ENCODE measurements at regions not wholly inside any gene's neighbourhood (a gene's known extent, or its start where the extent isn't known, plus 50 kb on each side); places are given as distances from the start of the nearest gene placed in this dataset.

DNA sequence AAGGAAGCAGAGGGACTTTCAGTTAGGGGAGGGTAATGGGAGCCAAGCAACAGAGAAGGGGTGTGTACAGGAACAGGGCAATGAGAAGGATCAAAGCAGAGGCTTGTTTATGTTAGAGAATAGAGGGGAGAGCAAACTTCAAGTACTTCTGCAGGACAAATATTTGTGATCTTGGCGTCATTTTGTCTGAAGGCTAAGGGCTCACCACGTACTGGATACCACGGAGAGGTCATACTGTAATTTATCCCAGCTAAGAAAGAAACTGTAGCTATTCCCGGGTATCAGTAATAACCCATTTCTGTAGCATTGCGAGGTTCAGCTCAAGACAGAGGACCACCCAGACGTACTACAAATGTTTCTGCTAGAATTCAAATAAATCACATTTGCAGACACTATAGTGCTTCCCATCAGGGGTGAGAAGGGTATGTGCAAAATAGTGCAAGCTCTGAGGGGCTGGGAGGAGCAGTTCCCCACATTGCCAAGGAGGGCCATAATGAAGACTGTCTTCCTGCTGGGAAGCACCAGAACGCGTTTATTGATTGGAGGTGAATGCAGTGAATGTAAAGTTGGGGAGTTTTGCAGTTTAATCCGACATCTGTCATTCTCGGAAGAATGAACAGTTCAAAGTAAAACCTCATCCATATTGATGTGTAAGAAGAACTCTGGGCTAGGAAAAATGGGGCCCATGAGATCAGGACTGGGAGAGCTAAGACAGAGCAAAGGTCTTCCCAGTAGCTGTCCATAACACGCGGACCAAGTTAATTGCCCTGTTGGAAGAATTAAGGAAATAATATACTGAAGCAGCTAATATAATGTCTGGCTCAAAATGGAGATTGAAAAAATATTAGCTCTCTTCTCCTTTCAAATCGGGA, 136.9 kb downstream of the RWDD3 start:
- DNase-seq (ENCODE audit: low spot score): no peak

DNA sequence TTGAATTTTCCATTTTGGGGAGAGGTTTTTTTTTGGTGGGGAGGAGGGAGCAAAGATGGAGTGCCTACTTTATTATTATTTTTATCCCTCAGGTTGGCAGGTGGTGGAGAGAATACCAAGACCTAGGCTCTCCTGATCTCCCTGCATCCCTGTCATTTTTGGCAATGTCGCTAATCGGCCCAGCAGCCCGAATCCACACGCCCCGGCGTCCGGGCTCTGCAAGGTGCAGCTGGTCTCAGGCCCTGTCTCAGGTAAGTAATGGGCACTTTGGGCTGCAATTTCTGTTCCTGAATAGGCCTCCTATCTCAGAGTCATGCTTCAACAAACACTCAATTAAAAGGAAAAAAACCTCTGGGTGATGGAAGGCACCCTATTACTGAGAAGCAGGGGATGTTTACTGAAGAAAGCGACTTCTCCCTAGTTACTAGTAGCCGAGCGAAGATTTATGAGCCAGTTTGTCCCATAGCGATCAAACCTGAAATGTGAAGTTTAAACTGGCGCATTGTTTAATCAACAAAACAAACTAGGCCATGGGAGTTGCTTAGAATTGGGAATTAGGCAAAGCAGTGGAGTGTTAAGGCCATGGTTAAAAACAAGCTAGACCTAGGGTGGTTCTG, 137.8 kb downstream of the RWDD3 start:
- no peak for DNase-seq (ENCODE audit: low spot score)

DNA sequence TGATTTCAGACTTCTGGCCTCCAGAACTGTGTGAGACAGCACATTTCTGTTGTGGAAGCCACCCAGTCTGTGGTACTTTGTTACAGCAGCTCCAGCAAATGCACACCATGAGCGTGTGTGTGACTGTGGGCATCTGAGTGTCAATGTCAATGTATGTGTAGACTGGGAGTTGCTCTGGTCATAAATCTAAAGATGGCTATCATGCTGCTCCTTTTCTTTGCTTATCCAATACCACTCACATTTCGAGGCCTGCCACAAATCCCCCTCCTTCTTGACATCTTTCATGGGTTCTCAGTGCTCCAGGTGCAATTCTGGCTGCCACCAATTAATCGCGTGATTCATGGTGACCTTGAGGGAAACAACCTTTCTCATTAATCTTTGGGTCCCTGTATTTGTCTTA, 141.2 kb downstream of the RWDD3 start:
- no peak for DNase-seq (ENCODE audit: low spot score)

DNA sequence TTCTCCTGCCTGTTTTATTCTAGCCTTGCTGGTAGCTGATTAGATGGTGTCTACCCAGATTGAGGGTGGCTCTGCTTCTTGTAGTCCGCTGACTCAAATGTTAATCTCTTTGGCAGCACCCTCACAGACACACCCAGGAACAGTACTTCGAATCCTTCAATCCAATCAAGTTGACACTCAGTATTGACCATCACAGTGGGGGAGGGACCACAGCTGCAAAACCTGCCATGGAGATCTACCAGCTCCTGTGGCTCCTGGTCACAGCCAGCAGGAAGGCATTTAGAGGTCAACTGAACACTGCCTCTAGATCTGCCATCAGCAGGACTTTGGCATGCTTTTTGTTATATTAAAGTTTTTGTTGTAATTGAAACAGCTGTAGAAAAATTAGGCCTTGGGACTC, 146.9 kb downstream of the RWDD3 start:
- no peak for DNase-seq (ENCODE audit: low spot score)

DNA sequence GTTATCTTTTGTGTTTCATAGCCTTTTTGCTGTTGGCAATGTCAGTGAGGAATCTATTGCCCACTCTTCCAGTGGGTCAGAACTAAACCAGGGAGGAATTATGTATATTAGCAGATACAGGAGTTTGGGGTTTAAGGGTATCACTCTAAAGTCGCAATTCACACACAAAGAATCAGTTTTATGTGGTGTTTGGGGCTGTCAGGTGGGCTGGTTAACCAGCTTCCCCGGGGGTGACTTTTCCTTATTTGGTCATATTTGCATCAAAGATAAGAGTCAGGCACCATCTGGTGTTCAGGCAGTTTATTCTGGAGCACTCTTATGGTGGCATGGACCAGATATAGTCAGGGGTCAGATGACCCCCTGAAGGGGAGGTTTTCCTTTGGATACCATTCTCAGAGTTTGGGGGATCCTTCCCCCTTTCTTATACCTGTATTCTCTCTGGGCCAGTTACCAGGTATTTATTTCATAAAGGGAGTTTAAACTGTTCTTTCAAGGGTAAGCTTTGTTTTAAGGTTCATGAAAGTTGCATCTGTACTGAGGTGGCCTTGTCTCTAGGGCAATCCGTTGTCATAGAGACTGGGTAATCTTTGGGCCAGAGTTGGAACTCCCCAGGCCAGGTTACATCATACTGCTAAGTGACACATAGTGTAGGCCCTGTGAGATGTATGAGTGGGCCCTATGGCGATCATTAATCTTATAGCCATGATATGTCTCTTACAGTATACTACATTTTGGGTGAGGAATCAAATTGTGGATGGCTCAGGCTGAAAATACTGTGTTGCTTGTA, 148.2 kb downstream of the RWDD3 start:
- DNase-seq (ENCODE audit: low spot score): no peak

DNA sequence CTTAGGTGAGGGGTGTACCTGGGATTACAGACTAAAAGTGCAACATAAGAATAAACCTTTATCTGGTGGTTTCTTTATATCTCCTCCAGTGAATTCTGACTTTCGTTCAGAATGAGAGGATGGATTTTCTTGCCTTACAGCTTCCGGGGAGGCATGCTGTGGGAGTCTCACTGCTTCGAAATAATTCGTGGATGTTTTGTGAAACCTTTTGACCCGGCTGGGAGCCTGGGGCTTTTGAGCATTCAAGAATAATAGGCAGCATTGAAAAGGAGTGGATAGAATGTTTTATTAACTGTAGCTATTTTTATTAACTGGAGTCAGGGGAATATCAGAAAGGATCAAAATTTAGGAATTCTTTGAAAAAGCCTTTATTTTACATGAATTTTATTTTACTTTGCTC, 149.1 kb downstream of the RWDD3 start:
- no peak for DNase-seq (ENCODE audit: low spot score)

DNA sequence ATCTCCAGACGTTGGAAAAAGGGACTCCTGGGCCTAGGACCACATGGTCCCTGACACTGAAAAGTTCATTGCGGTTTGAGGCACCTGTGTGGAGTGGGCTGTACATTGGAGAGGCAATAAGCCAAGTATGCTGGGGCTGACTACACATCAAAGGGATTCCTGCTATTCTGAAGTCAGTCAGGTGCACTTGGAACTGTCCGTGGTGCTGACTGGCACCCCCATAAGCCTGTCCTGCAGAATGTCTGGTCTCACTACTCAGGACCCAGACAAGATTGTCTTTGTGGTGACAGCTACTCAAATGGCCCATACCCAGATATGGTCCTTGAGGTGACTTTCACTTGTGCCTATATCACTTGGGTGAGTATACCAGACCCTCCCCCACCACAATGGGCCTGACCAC, 150.6 kb downstream of the RWDD3 start:
- DNase-seq (ENCODE audit: low spot score): no peak

DNA sequence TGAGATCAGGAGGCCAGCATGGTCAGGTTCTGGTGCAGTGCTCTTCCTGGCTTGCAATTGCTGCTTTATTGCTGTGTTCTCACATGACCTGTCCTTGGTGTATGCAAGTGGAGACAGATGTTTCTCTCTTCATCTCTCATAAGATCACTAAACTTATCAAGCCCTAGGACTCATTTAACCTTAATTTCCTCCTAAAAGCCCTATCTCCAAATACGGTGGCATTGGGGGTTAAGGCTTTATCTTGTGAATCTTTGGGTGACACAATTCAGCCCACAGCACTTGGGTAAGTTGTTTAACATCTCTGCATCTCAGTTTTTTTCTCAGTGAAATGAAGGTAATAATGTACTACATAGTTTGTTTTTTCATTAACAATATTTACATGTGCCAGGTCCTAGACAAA, 152.4 kb downstream of the RWDD3 start:
- no peak for DNase-seq (ENCODE audit: low spot score)

DNA sequence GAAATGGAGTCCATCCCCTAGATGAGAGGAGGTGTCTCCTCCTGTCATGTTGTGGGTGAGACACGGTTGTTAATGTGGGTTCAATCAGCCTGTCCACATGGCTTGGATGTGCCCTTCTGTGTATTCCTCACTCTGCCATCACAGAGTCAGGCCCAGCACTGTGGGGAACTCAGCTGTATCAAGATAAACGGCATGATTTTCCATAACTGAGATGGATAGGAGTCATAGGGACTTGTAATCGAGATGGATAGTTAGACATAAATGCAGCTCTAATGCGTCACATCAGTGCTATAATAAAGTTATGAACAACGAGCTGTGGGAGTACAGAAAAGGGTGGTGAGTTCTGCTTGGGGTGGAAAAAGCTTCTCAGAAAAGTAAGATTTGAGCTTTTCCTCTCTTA, 152.9 kb downstream of the RWDD3 start:
- DNase-seq (ENCODE audit: low spot score): no peak

DNA sequence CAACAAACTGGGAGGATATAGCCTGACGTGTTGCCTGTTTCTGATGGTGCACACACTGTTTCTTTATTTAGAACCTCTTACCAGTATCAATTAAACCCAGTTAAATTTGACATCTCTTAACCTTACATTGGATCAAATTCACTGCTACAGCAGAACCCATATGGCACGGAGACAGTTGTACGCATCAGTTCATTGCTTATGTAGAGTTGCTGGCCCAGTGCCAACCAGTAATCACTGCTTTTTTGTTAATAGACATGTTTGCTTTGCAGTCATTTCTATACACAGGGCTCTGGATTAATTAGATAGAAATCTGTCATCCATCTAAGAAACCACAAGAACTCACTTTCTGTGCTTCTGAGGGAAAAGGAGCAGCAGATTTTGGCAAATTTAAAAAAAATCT, 154.0 kb downstream of the RWDD3 start:
- DNase-seq (ENCODE audit: low spot score): no peak

DNA sequence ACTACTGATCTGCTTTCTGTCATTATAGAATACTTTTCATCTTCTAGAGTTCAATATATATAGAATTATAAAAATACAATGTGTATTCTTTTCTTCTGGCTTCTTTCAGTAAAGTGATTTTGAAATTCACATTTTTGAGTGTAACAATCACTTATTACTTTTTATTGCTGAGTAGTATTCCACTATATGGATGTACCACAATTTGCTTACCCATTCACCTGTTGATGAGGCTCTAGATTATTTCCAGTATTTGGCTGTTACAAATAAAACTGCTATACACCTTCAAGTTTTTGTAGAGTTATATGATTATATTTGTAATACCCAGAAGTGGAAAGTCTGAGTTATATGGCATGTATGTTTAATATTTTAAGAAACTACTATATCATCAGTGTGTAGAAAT, 159.4 kb downstream of the RWDD3 start:
- no peak for DNase-seq (ENCODE audit: low spot score)

DNA sequence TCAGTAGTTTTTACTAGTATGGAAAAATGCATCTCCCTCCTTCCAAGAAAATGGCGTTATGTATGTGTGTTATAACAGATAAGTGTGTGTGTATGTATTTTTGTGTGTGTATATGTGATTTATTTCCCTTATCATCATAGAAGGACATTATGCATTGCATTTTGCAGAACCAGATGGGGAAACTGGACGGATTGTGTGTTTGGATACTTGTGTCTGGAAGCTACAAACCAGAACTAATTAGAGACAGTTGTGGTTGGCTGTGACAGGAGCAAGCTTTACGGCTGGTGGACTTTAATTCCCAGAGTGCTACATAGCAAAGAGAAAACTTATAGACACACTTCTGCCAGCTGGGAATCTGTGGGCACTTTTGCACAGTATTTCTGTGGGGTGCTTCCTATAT, 162.5 kb downstream of the RWDD3 start:
- DNase-seq (ENCODE audit: low spot score): no peak

DNA sequence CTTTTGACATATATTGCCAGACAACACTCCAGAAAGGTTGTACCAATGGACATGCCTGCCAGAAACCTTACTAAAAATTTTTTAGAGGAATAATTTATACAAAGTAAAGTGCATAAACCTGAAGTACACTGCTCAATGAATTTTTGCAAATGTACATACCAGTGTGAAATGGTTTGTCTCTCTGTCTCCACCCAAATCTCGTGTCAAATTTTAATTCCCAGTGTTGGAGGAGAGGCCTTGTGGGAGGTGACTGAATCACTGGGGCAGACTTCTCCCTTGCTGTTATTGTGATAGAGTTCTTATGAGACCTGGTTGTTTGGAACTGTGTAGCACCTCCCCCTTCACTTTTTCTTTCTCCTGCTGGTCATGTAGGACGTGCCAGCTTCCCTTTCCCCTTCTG, 168.8 kb downstream of the RWDD3 start:
- no peak for DNase-seq (ENCODE audit: low spot score)

DNA sequence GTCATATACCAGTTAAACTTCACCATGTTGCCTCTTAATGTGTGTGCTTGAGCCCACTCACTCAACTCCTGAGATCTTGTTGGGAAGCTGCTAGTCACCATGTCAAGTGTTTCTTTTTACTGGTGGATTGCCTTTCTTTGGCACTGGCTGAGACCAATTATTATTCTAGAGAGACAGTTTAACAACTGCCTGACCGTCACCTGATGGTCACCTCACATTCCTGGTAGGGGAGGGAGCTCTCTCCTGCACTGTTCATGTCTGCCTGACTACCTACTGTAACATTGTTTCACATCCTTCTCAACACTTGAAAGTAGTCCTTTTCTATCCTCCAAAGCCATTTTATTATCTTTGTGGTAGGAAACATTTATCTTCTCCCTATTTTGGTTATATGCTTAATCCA, 172.3 kb downstream of the RWDD3 start:
- DNase-seq (ENCODE audit: low spot score): no peak

DNA sequence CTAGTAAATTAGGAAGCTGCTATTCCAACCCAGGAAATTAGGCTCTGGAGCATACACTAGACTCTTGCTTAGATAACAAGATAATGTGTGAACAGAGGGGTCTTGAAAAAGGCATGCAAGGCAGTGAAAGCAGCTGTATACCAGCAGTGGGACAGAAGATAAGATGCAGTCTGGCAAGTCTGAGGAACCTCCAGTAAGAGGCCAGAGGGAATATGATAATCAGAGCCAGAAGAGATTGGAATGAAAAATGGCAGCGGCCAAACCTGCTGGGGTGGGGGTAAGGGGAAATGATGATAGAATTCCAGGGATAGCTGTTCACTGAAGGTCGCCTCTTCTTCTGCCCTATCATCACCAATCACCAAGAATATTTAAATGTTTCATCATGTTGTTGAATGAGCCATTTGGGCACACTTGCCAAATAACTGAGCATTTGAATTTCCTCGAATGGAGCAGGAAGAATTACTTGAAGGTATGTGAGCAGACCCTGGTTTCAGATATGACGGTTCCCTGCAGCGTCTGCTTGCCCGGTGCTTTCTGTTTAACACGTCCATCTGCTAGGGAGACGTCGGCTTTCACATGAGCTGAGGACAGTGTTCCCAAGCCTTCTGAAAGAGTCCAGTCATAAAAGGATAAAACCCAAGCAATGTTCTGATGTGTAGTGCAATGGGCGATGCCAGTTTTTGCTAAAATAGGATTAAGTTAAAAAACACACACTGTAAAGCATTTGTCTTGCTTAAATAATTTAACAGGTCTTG, 173.3 kb downstream of the RWDD3 start:
- no peak for DNase-seq (ENCODE audit: low spot score)

DNA sequence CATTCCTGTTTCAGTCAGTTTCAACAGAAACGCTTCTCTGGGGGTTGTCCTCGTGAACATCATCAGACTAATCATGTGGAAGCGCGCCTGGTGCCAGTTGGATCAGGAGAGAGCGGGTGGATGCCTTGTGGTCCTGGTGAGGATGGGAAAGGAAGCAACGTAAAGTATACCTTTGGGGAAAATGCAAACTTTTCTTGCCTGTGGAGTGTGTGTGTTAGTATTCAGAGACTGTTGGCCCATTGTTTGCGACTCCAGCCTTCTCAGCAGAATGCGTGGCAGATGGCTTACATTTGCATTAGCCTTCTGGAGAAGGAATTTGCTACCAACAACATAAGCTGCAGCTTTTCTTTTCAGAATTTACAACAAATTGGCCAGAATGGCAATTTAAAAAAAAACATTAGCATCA, 173.9 kb downstream of the RWDD3 start:
- no peak for DNase-seq (ENCODE audit: low spot score)

DNA sequence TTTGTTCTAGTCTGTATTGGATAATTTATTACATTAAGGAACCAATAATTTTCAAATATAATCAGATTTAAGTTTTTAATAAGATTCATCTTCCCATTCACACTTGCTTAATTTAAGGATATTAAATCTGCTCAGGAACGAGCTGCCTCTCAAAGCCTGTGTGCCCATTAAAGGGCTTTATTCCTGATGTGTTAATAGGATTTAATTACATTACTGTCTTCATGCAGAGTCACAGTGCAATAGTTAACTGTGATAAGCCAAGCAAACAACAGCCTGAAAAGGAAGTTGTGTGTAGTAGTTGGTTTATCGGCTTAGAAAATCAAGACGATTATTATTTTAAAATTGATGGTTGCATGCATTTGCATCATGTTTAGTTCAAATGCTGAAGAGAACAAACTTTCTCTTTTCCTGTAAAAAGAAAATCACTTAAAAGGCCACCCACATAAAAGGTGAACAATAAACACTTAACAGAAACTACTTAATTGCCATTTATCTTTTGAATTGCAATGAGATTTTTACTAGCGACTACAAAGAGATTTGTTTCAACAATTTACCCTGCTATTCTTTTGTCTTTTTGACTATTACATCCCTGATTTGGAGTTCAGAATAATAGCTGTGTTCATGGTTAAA, 174.6 kb downstream of the RWDD3 start:
- DNase-seq (ENCODE audit: low spot score): no peak

DNA sequence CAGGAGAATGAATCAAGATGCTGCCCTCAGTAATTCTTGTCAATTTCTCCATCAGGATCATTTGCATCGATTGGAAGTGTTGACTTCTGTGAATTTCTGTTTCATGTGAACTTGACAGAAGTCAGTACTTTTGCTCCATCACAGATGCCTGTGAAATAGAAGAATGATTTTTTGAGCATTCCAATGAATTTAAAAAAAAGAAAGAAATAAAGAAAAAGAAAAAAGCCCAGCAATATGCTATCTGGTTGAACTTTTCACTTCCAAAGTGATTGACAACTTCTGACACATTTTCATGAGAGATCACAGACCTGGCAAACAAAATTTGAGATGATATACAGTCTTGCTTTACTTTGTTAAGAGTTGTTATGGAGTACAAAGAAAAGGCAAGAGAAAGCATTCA, 175.3 kb downstream of the RWDD3 start:
- no peak for DNase-seq (ENCODE audit: low spot score)

DNA sequence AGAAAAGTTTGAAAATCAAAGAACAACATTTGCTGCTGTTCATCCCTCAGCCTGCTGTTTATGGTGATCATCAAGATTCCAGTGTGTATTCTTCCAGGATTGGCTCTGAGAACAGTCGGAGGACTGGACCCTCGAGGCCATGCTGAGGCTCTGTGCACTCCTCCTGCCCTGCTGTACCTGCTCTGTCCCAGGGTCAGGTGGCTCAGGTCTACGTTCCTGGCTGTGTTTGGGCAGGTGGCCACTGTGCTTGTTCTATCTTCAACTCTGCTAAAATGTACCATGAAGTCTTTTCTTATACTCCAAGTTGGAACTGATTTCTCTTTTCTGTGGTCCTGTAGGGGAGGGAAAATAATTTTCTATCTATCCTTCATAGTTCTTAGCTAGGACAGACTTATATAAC, 175.9 kb downstream of the RWDD3 start:
- no peak for DNase-seq (ENCODE audit: low spot score)

DNA sequence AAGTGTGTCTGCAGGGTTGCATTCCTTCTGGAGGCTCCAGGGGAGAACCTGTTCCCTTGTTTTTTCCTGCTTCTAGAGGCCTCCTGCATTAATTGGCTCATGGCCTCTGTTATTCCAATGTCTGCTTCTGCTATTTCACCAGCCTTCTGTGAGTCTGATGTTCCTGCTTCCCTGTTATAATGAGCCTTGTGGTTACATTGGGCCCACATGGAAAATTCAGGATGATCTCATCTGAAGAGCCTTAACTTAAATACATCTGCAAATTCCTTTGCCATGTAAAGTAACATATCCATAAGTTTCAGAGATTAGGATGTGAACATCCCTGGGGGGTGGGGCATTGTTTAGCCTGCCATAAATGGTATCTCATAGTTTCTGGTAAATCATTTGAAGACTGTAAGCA, 181.1 kb downstream of the RWDD3 start:
- no peak for DNase-seq (ENCODE audit: low spot score)

DNA sequence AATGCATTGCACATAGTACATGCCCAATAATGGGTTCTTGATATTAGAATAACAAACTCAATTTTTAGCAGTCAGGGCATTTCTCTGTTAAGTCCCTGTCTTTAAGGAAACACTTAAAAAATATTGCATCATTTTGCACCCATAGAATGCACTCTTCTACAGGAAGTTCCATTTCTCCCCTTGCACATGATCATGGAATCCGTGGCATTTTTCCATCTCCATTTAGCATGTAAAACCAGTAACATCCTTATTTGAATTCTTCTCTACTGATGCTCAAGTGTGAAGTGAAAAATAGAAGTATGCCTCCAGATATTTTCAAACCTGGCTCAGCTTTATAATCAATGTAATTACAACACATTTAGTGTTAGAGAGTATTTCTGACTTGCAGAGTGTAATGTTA, 192.8 kb downstream of the RWDD3 start:
- DNase-seq (ENCODE audit: low spot score): no peak

DNA sequence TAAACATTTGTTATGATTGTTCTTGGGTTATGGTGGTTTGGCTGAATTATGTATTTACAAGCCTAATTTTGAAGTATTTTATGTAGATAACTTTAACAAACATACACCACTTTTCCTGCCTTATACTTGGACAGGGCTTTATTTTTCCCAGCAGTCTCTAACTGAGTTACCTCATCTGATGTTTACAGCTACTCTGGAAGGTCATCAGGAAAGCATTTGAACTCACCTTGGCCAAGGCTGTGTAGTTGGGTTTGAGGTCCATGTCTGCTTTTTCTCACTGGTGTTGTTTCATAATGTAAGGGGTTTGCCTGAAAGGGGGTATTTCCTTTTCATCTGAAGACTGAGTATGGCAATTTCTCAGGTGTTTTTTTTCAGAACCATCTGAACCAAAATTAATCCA, 193.5 kb downstream of the RWDD3 start:
- DNase-seq (ENCODE audit: low spot score): no peak

Measured in hepatic stellate cell (primary cell).